OCI-LY3 (cell line): ENCODE measurements at regions not wholly inside any gene's neighbourhood (a gene's known extent, or its start where the extent isn't known, plus 50 kb on each side); places are given as distances from the start of the nearest gene placed in this dataset.

ENCODE experiments used
- CTCF ChIP-seq: fragments of 200-600, 300-600 bp; sonication (generic); IDR thresholded peaks from 2 replicates; pipeline ENCODE4 v1.5.1; 2014; ENCODE audit warnings: antibody characterized with exemption, low read length, low read depth
- EZH2phosphoT487 ChIP-seq: fragments of 200-600 bp; shearing (Covaris generic); IDR thresholded peaks from 2 replicates; pipeline ENCODE4 v1.6.1; 2018; ENCODE audit warnings: antibody characterized with exemption, mixed run types, low read depth

GRCh38 chr11:122319085-122319484, 203.1 kb upstream of the BLID start:
- TF ChIP-seq EZH2phosphoT487, result no peak
- no peak for TF ChIP-seq CTCF
